GM12801 (cell line): ENCODE measurements at regions not wholly inside any gene's neighbourhood (a gene's known extent, or its start where the extent isn't known, plus 50 kb on each side); places are given as distances from the start of the nearest gene placed in this dataset.

Source experiments
- TF ChIP-seq, protein P1 (sequence below): IDR thresholded peaks from one replicate; pipeline ENCODE4 v1.5.1; 2011; ENCODE audit warnings: control low read depth; ENCODE audit not compliant: insufficient read length; ENCODE audit errors: extremely low read depth

GRCh38 chr5:101102506-101102905 lies 199.4 kb upstream of the ST8SIA4 start:
- TF ChIP-seq, protein P1, sequence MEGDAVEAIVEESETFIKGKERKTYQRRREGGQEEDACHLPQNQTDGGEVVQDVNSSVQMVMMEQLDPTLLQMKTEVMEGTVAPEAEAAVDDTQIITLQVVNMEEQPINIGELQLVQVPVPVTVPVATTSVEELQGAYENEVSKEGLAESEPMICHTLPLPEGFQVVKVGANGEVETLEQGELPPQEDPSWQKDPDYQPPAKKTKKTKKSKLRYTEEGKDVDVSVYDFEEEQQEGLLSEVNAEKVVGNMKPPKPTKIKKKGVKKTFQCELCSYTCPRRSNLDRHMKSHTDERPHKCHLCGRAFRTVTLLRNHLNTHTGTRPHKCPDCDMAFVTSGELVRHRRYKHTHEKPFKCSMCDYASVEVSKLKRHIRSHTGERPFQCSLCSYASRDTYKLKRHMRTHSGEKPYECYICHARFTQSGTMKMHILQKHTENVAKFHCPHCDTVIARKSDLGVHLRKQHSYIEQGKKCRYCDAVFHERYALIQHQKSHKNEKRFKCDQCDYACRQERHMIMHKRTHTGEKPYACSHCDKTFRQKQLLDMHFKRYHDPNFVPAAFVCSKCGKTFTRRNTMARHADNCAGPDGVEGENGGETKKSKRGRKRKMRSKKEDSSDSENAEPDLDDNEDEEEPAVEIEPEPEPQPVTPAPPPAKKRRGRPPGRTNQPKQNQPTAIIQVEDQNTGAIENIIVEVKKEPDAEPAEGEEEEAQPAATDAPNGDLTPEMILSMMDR, result no peak

DNA sequence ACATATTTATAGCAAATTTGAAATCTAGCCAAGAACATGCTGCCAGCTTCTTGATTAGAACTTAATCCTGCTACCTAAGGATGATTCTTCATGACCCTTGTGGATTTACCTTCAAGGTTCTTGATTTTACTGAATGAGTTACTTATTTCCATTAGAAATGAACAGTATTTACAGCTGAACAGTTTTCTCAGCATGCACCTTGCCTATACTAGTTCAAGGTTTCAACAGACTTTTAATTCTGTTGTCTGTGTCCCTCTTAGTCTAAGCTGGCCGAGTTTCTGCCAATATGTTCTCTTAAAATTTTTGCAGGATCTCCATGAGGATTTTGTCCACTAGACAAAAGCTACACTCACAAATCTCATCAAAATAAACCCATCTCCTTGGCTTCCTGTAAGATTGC lies 188.8 kb upstream of the ST8SIA4 start:
- TF ChIP-seq, protein P1, result no peak

GRCh38 chr5:101084353-101084752 lies 181.3 kb upstream of the ST8SIA4 start:
- TF ChIP-seq, protein P1, result no peak

DNA sequence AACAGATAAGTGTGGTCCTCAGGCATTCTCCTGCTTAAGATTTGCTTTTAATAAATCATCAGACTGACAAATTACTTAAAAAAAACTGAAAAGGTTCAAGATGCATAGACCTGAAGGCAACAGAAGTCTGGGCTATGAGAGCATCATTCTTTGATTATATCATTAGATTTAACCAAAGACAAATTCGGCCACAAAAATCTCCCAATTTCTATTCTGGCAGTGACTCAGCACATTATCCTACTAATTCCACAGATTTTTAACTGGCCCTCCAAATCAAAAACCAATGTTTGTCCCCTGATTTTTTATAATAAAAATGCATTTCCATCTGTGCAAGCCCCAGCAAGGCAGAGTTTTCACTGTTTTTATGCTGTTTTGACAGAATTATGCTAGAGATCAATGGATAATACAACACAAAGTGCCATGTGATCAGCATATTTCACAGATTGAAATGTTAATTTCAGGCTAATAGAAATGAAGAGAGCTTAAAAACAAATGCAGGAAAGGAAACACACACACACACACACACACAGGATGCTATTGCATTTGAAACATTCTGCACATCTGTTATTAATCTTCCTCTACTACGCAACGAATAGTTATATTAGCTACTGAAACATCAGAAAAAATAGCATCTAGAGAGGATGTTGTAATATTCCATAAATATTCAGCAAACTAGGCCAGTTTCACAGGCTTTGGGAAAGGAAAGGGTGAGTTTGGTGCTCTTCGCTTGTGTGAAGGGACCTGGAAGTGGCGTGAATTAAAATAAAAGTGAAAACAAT lies 177.6 kb upstream of the ST8SIA4 start:
- TF ChIP-seq, protein P1, result no peak

- TF ChIP-seq, protein P1, result no peak
Measured at GRCh38 chr5:101068298-101068697, 165.2 kb upstream of the ST8SIA4 start.

- TF ChIP-seq, protein P1, result no peak
Measured at GRCh38 chr5:101067429-101067828, 164.3 kb upstream of the ST8SIA4 start.

DNA sequence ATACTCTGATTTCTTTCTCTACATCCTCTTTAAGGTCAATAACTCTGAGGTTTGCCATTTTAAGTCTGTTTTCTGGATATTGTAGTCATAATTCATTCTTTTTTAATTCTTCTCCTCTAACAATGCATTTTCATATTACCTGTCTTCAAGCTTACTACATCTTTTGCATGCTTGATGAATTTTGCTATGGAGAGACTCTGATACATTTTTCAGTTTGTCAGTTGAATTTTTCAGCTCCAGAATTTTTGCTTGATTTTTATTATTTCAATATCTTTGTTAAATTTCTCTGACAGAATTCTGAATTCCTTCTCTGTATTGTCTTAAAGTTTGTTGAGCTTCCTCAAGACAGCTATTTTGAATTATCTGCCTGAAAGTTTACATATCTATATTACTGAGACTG lies 159.8 kb upstream of the ST8SIA4 start:
- TF ChIP-seq, protein P1, result no peak
